SU-DHL-6 (cell line): ENCODE measurements at regions not wholly inside any gene's neighbourhood (a gene's known extent, or its start where the extent isn't known, plus 50 kb on each side); places are given as distances from the start of the nearest gene placed in this dataset.

Experiments used
- H2AFZ ChIP-seq: fragments of 200-600 bp; sonication (generic); 2 replicates; pipeline ENCODE4 v1.6.1; 2014; ENCODE audit warnings: low read depth, mild to moderate bottlenecking, moderate library complexity, mixed read lengths, antibody characterized with exemption, low read length; ENCODE audit not compliant: severe bottlenecking
- H3F3A ChIP-seq: fragments of 200-600 bp; shearing (Covaris generic); 2 replicates; pipeline ENCODE4 v1.6.0; 2016; ENCODE audit warnings: antibody characterized with exemption, mild to moderate bottlenecking; ENCODE audit not compliant: insufficient read depth
- H3K27ac ChIP-seq: fragments of 200-600 bp; sonication (generic); 2 replicates; pipeline ENCODE4 v1.5.1; 2016; ENCODE audit warnings: low read depth, mild to moderate bottlenecking, low read length, moderate library complexity, mixed read lengths
- H3K27me3 ChIP-seq: fragments of 200-600 bp; sonication (generic), shearing (Covaris generic); 2 replicates; pipeline ENCODE4 v1.6.0; 2014; ENCODE audit warnings: mild to moderate bottlenecking, low read length
- H3K36me3 ChIP-seq: fragments of 200-600 bp; sonication (generic); 2 replicates; pipeline ENCODE4 v1.6.1; 2014; ENCODE audit warnings: mild to moderate bottlenecking, low read length, mixed read lengths
- H3K4me2 ChIP-seq: fragments of 300-600, 200-600 bp; shearing (Covaris generic), sonication (generic); 2 replicates; pipeline ENCODE4 v1.6.0; 2014; ENCODE audit warnings: low read length, low read depth, mild to moderate bottlenecking; ENCODE audit not compliant: poor library complexity, severe bottlenecking
- H3K4me3 ChIP-seq: fragments of 200-600 bp; sonication (generic); 2 replicates; pipeline ENCODE4 v1.5.1; 2014; ENCODE audit warnings: antibody characterized with exemption, low read length, mild to moderate bottlenecking, mixed read lengths; ENCODE audit not compliant: insufficient read depth, poor library complexity, severe bottlenecking
- H3K79me2 ChIP-seq: fragments of 200-600 bp; sonication (generic); 2 replicates; pipeline ENCODE4 v1.6.1; 2014; ENCODE audit warnings: mild to moderate bottlenecking, low read length, moderate library complexity; ENCODE audit not compliant: insufficient read depth
- H3K9ac ChIP-seq: fragments of 200-600 bp; sonication (generic); 2 replicates; pipeline ENCODE4 v1.7.0; 2014; ENCODE audit warnings: mild to moderate bottlenecking, low read length
- H3K9me2 ChIP-seq: fragments of 200-600 bp; sonication (generic); replicated peaks from 2 replicates; pipeline ENCODE4 v1.6.1; 2014; ENCODE audit warnings: low read length; ENCODE audit not compliant: insufficient read depth
- H3K9me3 ChIP-seq: fragments of 200-600 bp; sonication (generic); 2 replicates; pipeline ENCODE4 v1.6.1; 2014; ENCODE audit warnings: low read length, mixed read lengths; ENCODE audit not compliant: insufficient read depth
- H4K20me1 ChIP-seq: fragments of 200-600 bp; sonication (generic); 2 replicates; pipeline ENCODE4 v1.6.1; 2014; ENCODE audit warnings: low read depth, mild to moderate bottlenecking, antibody characterized with exemption, low read length, moderate library complexity, mixed read lengths
- CTCF ChIP-seq: fragments of 200-600 bp; sonication (generic); IDR thresholded peaks from one replicate; pipeline ENCODE4 v1.5.1; 2017; ENCODE audit warnings: antibody characterized with exemption, mild to moderate bottlenecking, low read length, moderate library complexity; ENCODE audit not compliant: insufficient read depth, poor library complexity, severe bottlenecking
- EZH2phosphoT487 ChIP-seq: fragments of 200-600 bp; sonication (generic), shearing (Covaris generic); conservative IDR thresholded peaks from 2 replicates; pipeline ENCODE4 v1.6.1; 2018; ENCODE audit warnings: mild to moderate bottlenecking, antibody characterized with exemption, low read length, moderate library complexity, mixed read lengths

- Histone ChIP-seq H3K9me2 (no peaks in the 10 kb centered on the region), H3K27ac (no peak overlapping the region), H3K4me2 (no peak overlapping the region)
Observed at GRCh38 chr21:19535356-19535755, 1131.8 kb upstream of the TMPRSS15 start.

GRCh38 chr21:19537116-19537515 lies 1133.5 kb upstream of the TMPRSS15 start:
- Histone ChIP-seq H3K9ac (no peak overlapping the region), H4K20me1 (no peaks in the 10 kb centered on the region), H3K79me2 (no peaks in the 10 kb centered on the region), H3K9me2 (no peaks in the 10 kb centered on the region), H3K27ac (no peak overlapping the region), H3K36me3 (no peaks in the 10 kb centered on the region), H3K4me2 (no peak overlapping the region), H3K27me3 (no peaks in the 10 kb centered on the region), H3K4me3 (no peak overlapping the region), H3F3A (no peaks in the 10 kb centered on the region), H3K9me3 (no peaks in the 10 kb centered on the region), H2AFZ (no peak overlapping the region)
- TF ChIP-seq CTCF (no peak), EZH2phosphoT487 (no peak)

More at GRCh38 chr21:19535356-19535755, 1131.8 kb upstream of the TMPRSS15 start:
- Histone ChIP-seq H3F3A (no peaks in the 10 kb centered on the region), H2AFZ (no peak overlapping the region), H3K4me3 (no peak overlapping the region), H3K36me3 (no peaks in the 10 kb centered on the region), H3K9me3 (no peaks in the 10 kb centered on the region), H3K9ac (no peak overlapping the region), H4K20me1 (no peaks in the 10 kb centered on the region), H3K79me2 (no peaks in the 10 kb centered on the region), H3K27me3 (no peaks in the 10 kb centered on the region)
- TF ChIP-seq EZH2phosphoT487 (no peak), CTCF (no peak)

GRCh38 chr21:19540287-19540686 lies 1136.7 kb upstream of the TMPRSS15 start:
- Histone ChIP-seq H3K4me3 (no peak overlapping the region), H2AFZ (peak overlapping the region; percentile 14)
- TF ChIP-seq EZH2phosphoT487 (no peak), CTCF (no peak)

More at GRCh38 chr21:19540287-19540686, 1136.7 kb upstream of the TMPRSS15 start:
- no peak overlapping the region for H3K27ac ChIP-seq
- no peaks in the 10 kb centered on the region for H3K9me2 ChIP-seq
- no peak overlapping the region for H3K9ac ChIP-seq
- no peaks in the 10 kb centered on the region for H3K27me3 ChIP-seq
- H3F3A ChIP-seq: no peaks in the 10 kb centered on the region
- H3K36me3 ChIP-seq: no peaks in the 10 kb centered on the region
- no peak overlapping the region for H3K4me2 ChIP-seq
- H3K79me2 ChIP-seq: no peaks in the 10 kb centered on the region
- H3K9me3 ChIP-seq: no peaks in the 10 kb centered on the region
- H4K20me1 ChIP-seq: no peaks in the 10 kb centered on the region
